Lower lobe of right lung (tissue), 2 donors: ENCODE measurements at regions not wholly inside any gene's neighbourhood (a gene's known extent, or its start where the extent isn't known, plus 50 kb on each side); places are given as distances from the start of the nearest gene placed in this dataset.

ENCODE experiments used
- ATAC-seq, 2 donors: fragments of 200-7000 bp; cut with Tn5 transposase; one replicate each; pipeline ENCODE4 v1.9.1; 2020 to 2022; ENCODE audit warnings: mild to moderate bottlenecking in 2 of 2, moderate library complexity in 2 of 2
- DNase-seq: peaks from one replicate; pipeline ENCODE4 v3.0.0-alpha.2; 2020
- H3K27ac ChIP-seq: fragments of 200-600 bp; one replicate; pipeline ENCODE4 v1.8.0; 2022
- H3K27me3 ChIP-seq: fragments of 200-600 bp; one replicate; pipeline ENCODE4 v1.8.0; 2022; ENCODE audit warnings: low read depth
- H3K36me3 ChIP-seq: fragments of 200-600 bp; one replicate; pipeline ENCODE4 v1.8.0; 2022; ENCODE audit warnings: mild to moderate bottlenecking
- H3K4me1 ChIP-seq: fragments of 200-600 bp; one replicate; pipeline ENCODE4 v1.8.0; 2022
- H3K4me3 ChIP-seq: fragments of 200-600 bp; one replicate; pipeline ENCODE4 v1.8.0; 2022; ENCODE audit warnings: mild to moderate bottlenecking
- H3K9me3 ChIP-seq: fragments of 200-600 bp; one replicate; pipeline ENCODE4 v1.8.0; 2022
- intact Hi-C: fragments of 100-400 bp; cut with DNase I; formaldehyde crosslinking; loops from one replicate; pipeline ENCODE4 v1.11.0; 2022
- TF ChIP-seq, protein P1 (sequence below): fragments of 200-600 bp; IDR thresholded peaks from one replicate; pipeline ENCODE4 v1.8.0; 2022; ENCODE audit warnings: antibody characterized with exemption, mild to moderate bottlenecking
- donor health status: DM: no; HTN: yes; CAD: no; lungs with severe emphysema.

DNA sequence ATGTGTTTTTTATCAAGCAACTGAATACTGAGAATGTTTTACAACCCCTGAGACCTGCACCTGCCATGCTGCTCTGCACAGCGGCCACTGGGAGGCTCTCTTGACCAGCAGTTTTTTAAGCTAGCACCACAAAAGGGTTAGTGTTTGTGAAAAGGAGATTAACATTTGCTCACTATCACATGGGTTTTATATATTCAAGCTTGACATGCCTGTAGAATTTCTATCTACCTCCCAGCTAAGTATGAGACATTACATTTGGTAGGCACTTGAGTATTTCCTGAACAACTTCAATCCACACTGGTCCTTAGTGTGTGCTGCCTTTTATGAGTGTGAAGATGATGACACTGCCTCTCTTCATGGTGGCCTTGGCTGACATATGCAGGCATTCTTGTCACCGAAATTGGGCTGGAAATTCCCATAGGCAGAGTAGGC, 1238.9 kb downstream of the UQCRFS1 start:
- intact Hi-C loops = no loop called here
- no peak overlapping the region for H3K27ac ChIP-seq
- H3K36me3 ChIP-seq = no peaks in the 10 kb centered on the region
- no peaks in the 10 kb centered on the region for H3K9me3 ChIP-seq
- no peak overlapping the region for H3K4me3 ChIP-seq
- TF ChIP-seq, protein P1, sequence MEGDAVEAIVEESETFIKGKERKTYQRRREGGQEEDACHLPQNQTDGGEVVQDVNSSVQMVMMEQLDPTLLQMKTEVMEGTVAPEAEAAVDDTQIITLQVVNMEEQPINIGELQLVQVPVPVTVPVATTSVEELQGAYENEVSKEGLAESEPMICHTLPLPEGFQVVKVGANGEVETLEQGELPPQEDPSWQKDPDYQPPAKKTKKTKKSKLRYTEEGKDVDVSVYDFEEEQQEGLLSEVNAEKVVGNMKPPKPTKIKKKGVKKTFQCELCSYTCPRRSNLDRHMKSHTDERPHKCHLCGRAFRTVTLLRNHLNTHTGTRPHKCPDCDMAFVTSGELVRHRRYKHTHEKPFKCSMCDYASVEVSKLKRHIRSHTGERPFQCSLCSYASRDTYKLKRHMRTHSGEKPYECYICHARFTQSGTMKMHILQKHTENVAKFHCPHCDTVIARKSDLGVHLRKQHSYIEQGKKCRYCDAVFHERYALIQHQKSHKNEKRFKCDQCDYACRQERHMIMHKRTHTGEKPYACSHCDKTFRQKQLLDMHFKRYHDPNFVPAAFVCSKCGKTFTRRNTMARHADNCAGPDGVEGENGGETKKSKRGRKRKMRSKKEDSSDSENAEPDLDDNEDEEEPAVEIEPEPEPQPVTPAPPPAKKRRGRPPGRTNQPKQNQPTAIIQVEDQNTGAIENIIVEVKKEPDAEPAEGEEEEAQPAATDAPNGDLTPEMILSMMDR = peak; percentile 26
- H3K27me3 ChIP-seq = no peaks in the 10 kb centered on the region
- H3K4me1 ChIP-seq = no peaks in the 10 kb centered on the region
- no peak for DNase-seq
- no peak for ATAC-seq

DNA sequence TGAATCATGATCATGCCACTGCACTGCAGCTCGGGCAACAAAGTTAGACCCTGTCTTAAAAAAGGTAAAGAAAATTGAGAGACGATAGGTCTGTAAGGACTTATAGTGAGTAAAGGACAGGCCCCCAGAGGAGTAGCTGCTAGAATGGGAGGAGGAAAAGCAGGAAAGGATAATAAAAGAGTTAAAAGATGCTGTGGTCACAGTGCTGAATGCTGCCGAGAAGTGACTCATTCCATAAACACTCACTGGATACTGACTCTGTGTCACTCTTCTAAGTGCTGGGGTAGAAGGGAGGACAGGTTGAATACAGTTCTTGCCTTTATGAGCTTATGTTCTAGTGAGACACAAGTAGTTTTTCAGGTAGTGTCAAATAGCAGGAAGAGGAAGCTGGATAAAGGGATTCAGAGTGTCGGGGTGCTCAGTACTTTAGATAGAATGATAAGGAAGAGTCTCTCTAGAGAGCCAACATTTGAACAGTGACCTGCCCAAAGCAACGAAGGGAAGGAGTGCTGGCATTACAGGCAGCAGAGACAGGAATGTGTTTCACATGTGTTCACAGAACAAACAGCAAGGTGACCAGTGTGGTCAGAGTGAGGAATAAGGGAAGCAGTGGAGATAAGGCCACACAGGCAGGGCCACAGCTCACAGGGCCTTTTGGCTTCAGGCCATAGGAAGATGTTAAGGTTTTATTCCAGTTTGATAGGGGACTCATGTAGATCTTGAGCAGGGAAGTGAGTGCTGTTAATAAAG, 1240.5 kb downstream of the UQCRFS1 start:
- H3K27ac ChIP-seq = no peak overlapping the region
- intact Hi-C loops = no loop called here

DNA sequence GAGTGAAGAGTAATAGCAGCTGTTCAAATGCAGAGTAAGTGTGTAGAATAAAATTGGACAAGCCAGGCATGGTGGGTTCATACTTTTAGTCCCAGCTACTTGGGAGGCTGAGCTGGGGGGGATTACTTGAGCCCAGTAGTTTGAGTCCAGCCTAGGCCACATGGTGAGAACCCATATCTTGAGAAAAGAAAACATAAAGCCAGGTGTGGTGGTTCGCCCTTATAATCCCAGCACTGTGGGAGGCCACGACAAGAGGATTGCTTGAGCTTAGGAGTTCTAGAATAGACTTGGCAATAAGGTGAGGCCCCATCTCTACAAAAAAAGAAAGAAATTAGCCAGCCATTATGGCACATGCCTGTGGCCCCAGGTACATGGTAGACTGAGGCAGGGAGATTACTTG, 1241.1 kb downstream of the UQCRFS1 start:
- ATAC-seq (no peak), DNase-seq (no peak)
- intact Hi-C loops = no loop called here
- TF ChIP-seq, protein P1 = no peak
- no peak overlapping the region for H3K4me3 ChIP-seq
- no peaks in the 10 kb centered on the region for H3K4me1 ChIP-seq
- H3K27ac ChIP-seq = no peak overlapping the region
- no peaks in the 10 kb centered on the region for H3K9me3 ChIP-seq
- H3K27me3 ChIP-seq = no peaks in the 10 kb centered on the region
- no peaks in the 10 kb centered on the region for H3K36me3 ChIP-seq

More for the DNA sequence above, 1240.5 kb downstream of the UQCRFS1 start:
- peak in 1 of 2 donors; percentile 45 for ATAC-seq
- no peak for DNase-seq
- TF ChIP-seq, protein P1 = no peak
- Histone ChIP-seq H3K27me3 (no peaks in the 10 kb centered on the region), H3K36me3 (no peaks in the 10 kb centered on the region), H3K4me1 (no peaks in the 10 kb centered on the region), H3K9me3 (no peaks in the 10 kb centered on the region), H3K4me3 (no peak overlapping the region)

DNA sequence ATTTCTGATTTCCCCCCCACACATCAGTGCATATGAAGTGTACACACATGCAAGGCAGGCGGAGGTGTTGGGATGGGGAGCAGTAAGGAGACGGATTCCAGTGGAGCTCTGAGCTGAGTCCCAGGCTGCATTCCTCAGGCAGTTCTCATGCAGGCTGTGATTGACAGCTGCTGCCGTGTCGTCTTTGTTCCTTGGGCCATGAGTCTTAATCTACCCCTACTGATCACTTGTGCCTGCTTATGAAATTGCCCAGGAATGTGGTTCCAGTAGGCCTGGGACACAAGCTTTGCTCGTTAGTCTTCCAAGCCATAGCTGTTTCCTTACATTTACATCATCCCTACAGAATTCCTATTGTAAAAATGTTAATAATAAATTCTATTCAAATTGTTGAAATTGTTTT, 1241.9 kb downstream of the UQCRFS1 start:
- Histone ChIP-seq H3K36me3 (no peaks in the 10 kb centered on the region), H3K9me3 (no peaks in the 10 kb centered on the region), H3K27me3 (no peaks in the 10 kb centered on the region), H3K4me3 (no peak overlapping the region), H3K27ac (no peak overlapping the region), H3K4me1 (no peaks in the 10 kb centered on the region)
- DNase-seq = no peak
- intact Hi-C loops = no loop called here
- TF ChIP-seq, protein P1 = no peak
- no peak for ATAC-seq

DNA sequence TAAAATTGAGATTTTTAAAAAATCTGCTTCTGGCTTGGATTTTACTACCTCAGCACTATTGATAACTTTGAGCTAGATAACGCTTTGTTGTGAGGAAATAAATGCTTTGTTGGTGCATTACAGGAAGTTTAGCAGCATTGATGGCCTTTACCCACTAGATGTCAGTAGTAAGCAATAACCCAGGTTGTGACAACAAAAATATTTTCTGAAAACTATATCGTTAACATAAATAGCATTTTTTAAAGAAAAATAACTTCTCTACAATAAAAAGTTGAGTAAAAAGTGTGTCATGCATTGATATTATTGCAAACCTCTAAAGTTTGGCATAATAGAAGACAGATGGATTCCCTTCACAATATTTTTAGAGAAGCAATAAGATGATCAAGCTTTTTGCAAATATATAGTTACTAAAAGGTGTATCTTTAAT, 1246.5 kb downstream of the UQCRFS1 start:
- Histone ChIP-seq H3K4me3 (no peak overlapping the region), H3K27ac (no peak overlapping the region), H3K36me3 (no peaks in the 10 kb centered on the region), H3K9me3 (no peaks in the 10 kb centered on the region), H3K27me3 (no peaks in the 10 kb centered on the region), H3K4me1 (no peaks in the 10 kb centered on the region)
- TF ChIP-seq, protein P1 = peak; percentile 54
- DNase-seq (no peak), ATAC-seq (no peak)
- intact Hi-C loops = no loop called here
